ENCODE measurements at regions not wholly inside any gene's neighbourhood (a gene's known extent, or its start where the extent isn't known, plus 50 kb on each side); places are given as distances from the start of the nearest gene placed in this dataset.

DNA sequence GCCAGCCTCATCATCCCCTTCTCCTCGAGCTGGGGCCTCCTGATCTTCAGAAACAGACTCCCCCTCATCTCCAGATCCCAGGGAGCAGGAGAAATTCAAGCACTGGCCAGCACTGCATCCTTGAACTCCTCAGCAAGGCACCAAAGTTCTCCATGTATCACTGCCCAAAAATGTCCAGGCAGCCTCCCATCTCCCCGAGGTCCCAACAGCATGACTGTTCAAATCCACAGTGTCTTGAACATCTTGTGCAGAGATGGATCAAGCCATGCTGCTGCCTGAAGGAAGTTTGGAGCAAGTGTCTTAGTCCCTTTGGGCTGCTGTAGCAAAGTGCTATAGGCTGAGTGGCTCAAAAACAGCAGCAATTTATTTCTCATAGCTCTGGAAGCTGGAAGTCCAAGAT lies 115.5 kb upstream of the GALNT17 start:
- TF ChIP-seq EP300 (IDR thresholded peaks at IDR 0.05) (no peak), POLR2AphosphoS5 (IDR thresholded peaks at IDR 0.05) (no peak)
- no peaks in the 10 kb centered on the region for H3K4me1 ChIP-seq
- H3K9me3 ChIP-seq: no peaks in the 10 kb centered on the region
- H3K27me3 ChIP-seq: no peaks in the 10 kb centered on the region
- H3K4me3 ChIP-seq: no peak overlapping the region
- peak in 1 of 2 donors; percentile 50 for ATAC-seq (ENCODE audit: low FRiP score in 2 of 2)
- 58 to 75% methylated on average over 2 of the region's 2 CpGs for WGBS, 2 donors
- no peak overlapping the region for H3K27ac ChIP-seq
- DNase-seq: no peak
- no peaks in the 10 kb centered on the region for H3K36me3 ChIP-seq

- WGBS, 2 donors: 94 to 95% methylated on average over 16 to 17 of the region's 17 CpGs
- Histone ChIP-seq H3K9me3 (no peaks in the 10 kb centered on the region), H3K36me3 (no peaks in the 10 kb centered on the region)
Observed at GRCh38 chr7:71017602-71018001, 114.3 kb upstream of the GALNT17 start.

GRCh38 chr7:71019706-71020105 lies 112.2 kb upstream of the GALNT17 start:
- Histone ChIP-seq H3K36me3 (no peaks in the 10 kb centered on the region), H3K9me3 (no peaks in the 10 kb centered on the region), H3K27me3 (no peaks in the 10 kb centered on the region), H3K27ac (peak overlapping the region in 1 of 4 donors; percentile 26), H3K4me3 (no peak overlapping the region), H3K4me1 (no peaks in the 10 kb centered on the region)
- ATAC-seq (ENCODE audit: low FRiP score in 2 of 2) (peak in 1 of 2 donors; percentile 46), DNase-seq (peak in 1 of 2 donors; percentile 15)
- WGBS, 2 donors: 75 to 88% methylated on average over 7 of the region's 7 CpGs
- TF ChIP-seq POLR2AphosphoS5 (IDR thresholded peaks at IDR 0.05): no peak
- TF ChIP-seq CTCF (IDR thresholded peaks at IDR 0.05): no peak
- TF ChIP-seq POLR2A (IDR thresholded peaks at IDR 0.05): no peak
- no peak for TF ChIP-seq EP300 (IDR thresholded peaks at IDR 0.05)

More at GRCh38 chr7:71017602-71018001, 114.3 kb upstream of the GALNT17 start:
- no peak for ATAC-seq (ENCODE audit: low FRiP score in 2 of 2)
- no peak overlapping the region for H3K27ac ChIP-seq
- H3K4me1 ChIP-seq: no peaks in the 10 kb centered on the region
- TF ChIP-seq CTCF (IDR thresholded peaks at IDR 0.05) (no peak), POLR2A (IDR thresholded peaks at IDR 0.05) (no peak), POLR2AphosphoS5 (IDR thresholded peaks at IDR 0.05) (no peak), EP300 (IDR thresholded peaks at IDR 0.05) (no peak)
- no peak for DNase-seq
- H3K4me3 ChIP-seq: no peak overlapping the region
- H3K27me3 ChIP-seq: no peaks in the 10 kb centered on the region

GRCh38 chr7:71021131-71021530 lies 110.8 kb upstream of the GALNT17 start:
- H3K9me3 ChIP-seq: no peaks in the 10 kb centered on the region
- no peaks in the 10 kb centered on the region for H3K4me1 ChIP-seq
- H3K36me3 ChIP-seq: no peaks in the 10 kb centered on the region
- no peaks in the 10 kb centered on the region for H3K27me3 ChIP-seq
- H3K4me3 ChIP-seq: no peak overlapping the region
- ATAC-seq (ENCODE audit: low FRiP score in 2 of 2) (no peak), DNase-seq (no peak)
- WGBS, 2 donors: 76% methylated on average over 4 of the region's 4 CpGs
- H3K27ac ChIP-seq: no peak overlapping the region
- TF ChIP-seq POLR2AphosphoS5 (IDR thresholded peaks at IDR 0.05): no peak
- TF ChIP-seq EP300 (IDR thresholded peaks at IDR 0.05): no peak
- TF ChIP-seq POLR2A (IDR thresholded peaks at IDR 0.05): no peak
- TF ChIP-seq CTCF (IDR thresholded peaks at IDR 0.05): no peak

DNA sequence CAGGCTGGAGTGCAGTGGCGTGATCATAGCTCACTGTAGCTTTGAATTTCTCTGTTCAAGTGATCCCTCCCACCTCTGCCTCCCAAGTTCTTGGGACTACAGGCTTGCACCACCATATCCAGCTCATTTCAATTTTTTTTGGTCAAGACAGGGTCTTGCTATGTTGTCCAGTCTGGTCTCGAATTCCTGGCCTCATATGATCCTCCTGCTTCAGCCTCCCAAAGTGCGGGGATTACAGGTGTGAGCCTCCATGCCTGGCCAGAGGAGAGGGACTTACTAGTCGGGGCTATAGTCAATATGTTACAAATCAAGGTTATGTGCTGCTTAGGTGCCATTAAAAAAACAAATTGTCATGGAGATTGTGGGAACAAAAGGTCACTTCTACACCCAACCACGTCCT lies 105.3 kb upstream of the GALNT17 start:
- no peak for TF ChIP-seq POLR2A (IDR thresholded peaks at IDR 0.05)
- TF ChIP-seq EP300 (IDR thresholded peaks at IDR 0.05): no peak
- no peak for TF ChIP-seq CTCF (IDR thresholded peaks at IDR 0.05)
- TF ChIP-seq POLR2AphosphoS5 (IDR thresholded peaks at IDR 0.05): no peak
- Histone ChIP-seq H3K27ac (no peak overlapping the region), H3K4me1 (no peaks in the 10 kb centered on the region), H3K36me3 (no peaks in the 10 kb centered on the region), H3K27me3 (no peaks in the 10 kb centered on the region), H3K4me3 (no peak overlapping the region), H3K9me3 (no peaks in the 10 kb centered on the region)
- ATAC-seq (ENCODE audit: low FRiP score in 2 of 2) (no peak), DNase-seq (no peak)
- WGBS, 2 donors: 69% methylated on average over 5 of the region's 5 CpGs

Measured in upper lobe of left lung (tissue), 6 donors.